ENCODE measurements at regions not wholly inside any gene's neighbourhood (a gene's known extent, or its start where the extent isn't known, plus 50 kb on each side); places are given as distances from the start of the nearest gene placed in this dataset.

- TF ChIP-seq ZNF232 (CRISPR knock-in tag; IDR thresholded peaks at IDR 0.05), result no peak
- TF ChIP-seq TP53 (CRISPR knock-in tag; IDR thresholded peaks at IDR 0.05), result no peak
- no peak for TF ChIP-seq IRF2 (CRISPR knock-in tag; IDR thresholded peaks at IDR 0.05; ENCODE audit: borderline replicate concordance, low read depth)
- no peak for TF ChIP-seq CTCF (IDR thresholded peaks at IDR 0.05)
These were observed 191.6 kb upstream of the NCAM1 start for GRCh38 chr11:112769584-112769983.

Data from WTC11 (cell line).